ENCODE measurements at regions not wholly inside any gene's neighbourhood (a gene's known extent, or its start where the extent isn't known, plus 50 kb on each side); places are given as distances from the start of the nearest gene placed in this dataset.

DNA sequence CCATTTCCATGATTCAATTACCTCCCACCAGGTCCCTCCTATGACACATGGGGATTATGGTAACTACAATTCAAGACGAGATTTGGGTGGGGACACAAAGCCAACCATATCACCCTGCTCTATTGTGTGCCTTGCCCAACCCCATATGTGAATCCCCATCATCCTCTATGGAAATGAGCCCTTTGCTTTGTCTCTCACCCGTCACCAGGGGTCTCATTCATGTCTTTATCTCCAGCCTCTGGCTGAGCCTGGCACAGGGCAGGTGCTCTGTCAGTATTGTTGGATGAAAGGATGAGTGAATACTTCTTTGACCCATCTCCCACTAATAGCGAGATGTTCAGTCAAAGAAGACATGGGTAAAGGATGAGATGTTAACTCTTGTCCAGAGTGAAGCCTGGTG is 116.6 kb upstream of the LGALSL start:
- no peak for TF ChIP-seq POLR2A (IDR thresholded peaks at IDR 0.05; ENCODE audit: low read depth, low read length)
- TF ChIP-seq SPI1 (IDR thresholded peaks at IDR 0.05; ENCODE audit: low read depth, low read length) = no peak
